ENCODE measurements at regions not wholly inside any gene's neighbourhood (a gene's known extent, or its start where the extent isn't known, plus 50 kb on each side); places are given as distances from the start of the nearest gene placed in this dataset.

DNA sequence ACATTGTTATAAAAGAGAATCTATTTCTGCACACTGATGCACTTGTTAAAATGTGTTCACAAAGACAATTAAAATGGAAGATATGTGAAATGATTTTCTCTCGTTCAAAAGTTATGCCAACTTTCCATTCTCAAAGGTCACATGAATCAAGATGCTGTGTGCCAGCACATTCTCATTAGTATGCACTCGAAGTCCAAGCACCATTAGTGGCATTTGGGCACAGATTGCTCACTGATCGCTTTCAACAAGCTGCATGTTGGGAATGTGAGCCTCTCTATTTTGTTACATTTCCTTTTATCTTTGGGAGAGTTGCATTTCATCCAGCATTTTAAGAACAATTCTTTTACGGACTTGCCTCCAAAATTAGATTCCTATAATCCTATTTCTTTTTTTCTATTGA, 398.9 kb downstream of the FBXO15 start:
- Mint-ChIP-seq H3K9me3 (no peaks in the 10 kb centered on the region), H3K27me3 (ENCODE audit: insufficient read depth) (no peaks in the 10 kb centered on the region), H3K36me3 (ENCODE audit: low read depth) (no peaks in the 10 kb centered on the region), H3K4me3 (no peak overlapping the region), H3K4me1 (peaks cover 20% of the 10 kb centered on the region), H3K27ac (no peak overlapping the region)
- WGBS, 2 experiments (ENCODE audit: insufficient coverage in 1 of 2, insufficient read length in 1 of 2), result 92 to 94% methylated on average over 2 to 4 of the region's 4 CpGs
- Histone ChIP-seq H3K27me3 (ENCODE audit: control insufficient read depth, insufficient read depth, low read length, poor library complexity, severe bottlenecking) (no peaks in the 10 kb centered on the region), H3K9me3 (ENCODE audit: control insufficient read depth, low read length) (no peaks in the 10 kb centered on the region), H3K4me3 (ENCODE audit: low read length) (no peak overlapping the region), H3K9ac (ENCODE audit: extremely low read depth, low read length, poor library complexity, severe bottlenecking) (no peak overlapping the region), H3K4me1 (ENCODE audit: control insufficient read depth, insufficient read depth, low read length) (peaks cover 3% of the 10 kb centered on the region), H3K27ac (ENCODE audit: low read depth, low read length) (no peak overlapping the region), H3K36me3 (ENCODE audit: control insufficient read depth, insufficient read depth, low read length) (no peaks in the 10 kb centered on the region)
- DNase-seq, result no peak
- TF ChIP-seq, protein P1, sequence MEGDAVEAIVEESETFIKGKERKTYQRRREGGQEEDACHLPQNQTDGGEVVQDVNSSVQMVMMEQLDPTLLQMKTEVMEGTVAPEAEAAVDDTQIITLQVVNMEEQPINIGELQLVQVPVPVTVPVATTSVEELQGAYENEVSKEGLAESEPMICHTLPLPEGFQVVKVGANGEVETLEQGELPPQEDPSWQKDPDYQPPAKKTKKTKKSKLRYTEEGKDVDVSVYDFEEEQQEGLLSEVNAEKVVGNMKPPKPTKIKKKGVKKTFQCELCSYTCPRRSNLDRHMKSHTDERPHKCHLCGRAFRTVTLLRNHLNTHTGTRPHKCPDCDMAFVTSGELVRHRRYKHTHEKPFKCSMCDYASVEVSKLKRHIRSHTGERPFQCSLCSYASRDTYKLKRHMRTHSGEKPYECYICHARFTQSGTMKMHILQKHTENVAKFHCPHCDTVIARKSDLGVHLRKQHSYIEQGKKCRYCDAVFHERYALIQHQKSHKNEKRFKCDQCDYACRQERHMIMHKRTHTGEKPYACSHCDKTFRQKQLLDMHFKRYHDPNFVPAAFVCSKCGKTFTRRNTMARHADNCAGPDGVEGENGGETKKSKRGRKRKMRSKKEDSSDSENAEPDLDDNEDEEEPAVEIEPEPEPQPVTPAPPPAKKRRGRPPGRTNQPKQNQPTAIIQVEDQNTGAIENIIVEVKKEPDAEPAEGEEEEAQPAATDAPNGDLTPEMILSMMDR (conservative IDR thresholded peaks at IDR 0.05), result no peak

DNA sequence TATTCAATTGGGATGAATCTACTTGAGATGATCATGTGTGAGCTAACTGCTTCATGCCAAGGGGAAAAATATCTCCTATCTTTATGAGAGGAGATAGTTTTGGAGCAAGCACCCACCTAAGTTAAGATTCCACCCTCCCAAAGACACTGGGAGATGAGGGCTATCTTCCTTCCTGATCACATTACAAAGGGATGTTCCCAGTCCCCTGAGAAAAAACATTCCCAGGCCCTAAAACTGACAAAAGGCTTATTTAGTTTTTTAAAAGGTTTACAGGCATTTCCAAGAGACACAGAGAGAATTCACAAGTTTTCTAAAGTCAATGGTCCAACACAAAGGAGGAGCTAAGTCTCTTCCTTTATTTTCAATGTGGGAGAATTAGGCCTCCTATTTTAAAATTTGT, 401.5 kb downstream of the FBXO15 start:
- Mint-ChIP-seq H3K27me3 (ENCODE audit: insufficient read depth) (no peaks in the 10 kb centered on the region), H3K36me3 (ENCODE audit: low read depth) (no peaks in the 10 kb centered on the region), H3K9me3 (no peaks in the 10 kb centered on the region), H3K4me3 (no peak overlapping the region), H3K4me1 (peaks cover 34% of the 10 kb centered on the region), H3K27ac (no peak overlapping the region)
- Histone ChIP-seq H3K9me3 (ENCODE audit: control insufficient read depth, low read length) (no peaks in the 10 kb centered on the region), H3K4me3 (ENCODE audit: low read length) (no peak overlapping the region), H3K27ac (ENCODE audit: low read depth, low read length) (no peak overlapping the region), H3K4me1 (ENCODE audit: control insufficient read depth, insufficient read depth, low read length) (peaks cover 8% of the 10 kb centered on the region), H3K27me3 (ENCODE audit: control insufficient read depth, insufficient read depth, low read length, poor library complexity, severe bottlenecking) (no peaks in the 10 kb centered on the region), H3K36me3 (ENCODE audit: control insufficient read depth, insufficient read depth, low read length) (no peaks in the 10 kb centered on the region), H3K9ac (ENCODE audit: extremely low read depth, low read length, poor library complexity, severe bottlenecking) (no peak overlapping the region)
- TF ChIP-seq, protein P1 (conservative IDR thresholded peaks at IDR 0.05), result no peak
- DNase-seq, result no peak

DNA sequence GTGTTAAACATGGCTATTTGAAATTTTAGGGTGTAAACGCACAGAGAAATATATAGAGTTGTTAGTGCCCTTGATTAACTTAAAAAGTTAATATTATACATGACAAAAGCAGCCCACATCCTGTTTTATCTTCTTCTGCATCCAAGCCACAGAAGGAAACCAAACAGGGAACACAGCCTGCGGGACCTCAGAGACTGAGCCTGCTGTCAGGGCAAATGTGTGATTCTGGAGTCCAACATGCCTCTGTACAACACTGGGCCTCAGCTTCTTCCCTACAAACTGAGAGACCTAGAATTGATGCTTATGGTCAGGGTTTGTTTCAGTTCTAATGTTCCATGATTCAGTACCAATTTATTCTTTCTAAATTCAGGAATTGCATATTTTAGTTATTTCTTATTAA, 404.7 kb downstream of the FBXO15 start:
- Mint-ChIP-seq H3K9me3 (no peaks in the 10 kb centered on the region), H3K36me3 (ENCODE audit: low read depth) (no peaks in the 10 kb centered on the region), H3K4me1 (peaks cover 34% of the 10 kb centered on the region), H3K27ac (no peak overlapping the region), H3K27me3 (ENCODE audit: insufficient read depth) (no peaks in the 10 kb centered on the region), H3K4me3 (no peak overlapping the region)
- no peak overlapping the region for H3K4me3 ChIP-seq (ENCODE audit: low read length)
- no peak overlapping the region for H3K27ac ChIP-seq (ENCODE audit: low read depth, low read length)
- 85% methylated on average over 2 of the region's 2 CpGs; no CpG with 5 or more reads in 1 of the 2 experiments for WGBS, 2 experiments (ENCODE audit: insufficient coverage in 1 of 2, insufficient read length in 1 of 2)
- TF ChIP-seq, protein P1 (conservative IDR thresholded peaks at IDR 0.05), result no peak
- no peaks in the 10 kb centered on the region for H3K27me3 ChIP-seq (ENCODE audit: control insufficient read depth, insufficient read depth, low read length, poor library complexity, severe bottlenecking)
- no peak overlapping the region for H3K9ac ChIP-seq (ENCODE audit: extremely low read depth, low read length, poor library complexity, severe bottlenecking)
- H3K4me1 ChIP-seq (ENCODE audit: control insufficient read depth, insufficient read depth, low read length), result peaks cover 8% of the 10 kb centered on the region
- no peaks in the 10 kb centered on the region for H3K9me3 ChIP-seq (ENCODE audit: control insufficient read depth, low read length)
- no peaks in the 10 kb centered on the region for H3K36me3 ChIP-seq (ENCODE audit: control insufficient read depth, insufficient read depth, low read length)
- DNase-seq, result no peak
